H1 (cell line): ENCODE measurements at regions not wholly inside any gene's neighbourhood (a gene's known extent, or its start where the extent isn't known, plus 50 kb on each side); places are given as distances from the start of the nearest gene placed in this dataset.

Source experiments
- CTCF ChIA-PET: fragments of 300-600 bp; sonication (Branson Sonifier 250); formaldehyde crosslinking; loops from one replicate; lab custom pipeline; 2021; ENCODE audit not compliant: partially characterized antibody; lab: Charles Lee
- POLR2A ChIA-PET: fragments of 300-600 bp; sonication (Branson Sonifier 250); formaldehyde crosslinking; loops from one replicate; lab custom pipeline; 2021; ENCODE audit warnings: inconsistent platforms; ENCODE audit not compliant: partially characterized antibody; lab: Charles Lee
- DNase-seq, 2 experiments: peaks; one replicate each; pipeline versions ENCODE4 v3.0.0 to v3.0.0-alpha.2; 2010 to 2022; ENCODE audit warnings: low spot score in 2 of 2, low read depth in 1 of 2, mixed read lengths in 1 of 2
- FAIRE-seq: peaks from 2 replicates; lab custom pipeline; 2011; peaks lifted over from hg19 to GRCh38; lab: Jason Lieb, UNC
- H2AFZ ChIP-seq: 2 replicates; pipeline ENCODE4 v1.8.1; 2012; ENCODE audit warnings: low read length, inconsistent platforms
- H2AK5ac ChIP-seq: 2 replicates; pipeline ENCODE4 v1.6.1; 2013; ENCODE audit warnings: low read depth, low read length
- H2BK120ac ChIP-seq: replicated peaks from 2 replicates; pipeline ENCODE3; 2013; ENCODE audit warnings: low read depth, low read length, inconsistent platforms
- H2BK12ac ChIP-seq: 2 replicates; pipeline ENCODE4 v1.6.1; 2013; ENCODE audit warnings: low read depth, low read length
- H2BK15ac ChIP-seq: 2 replicates; pipeline ENCODE4 v1.6.1; 2013; ENCODE audit warnings: low read length
- H2BK20ac ChIP-seq: 2 replicates; pipeline ENCODE4 v1.6.1; 2013; ENCODE audit warnings: low read length
- H2BK5ac ChIP-seq: 2 replicates; pipeline ENCODE4 v1.6.1; 2013; ENCODE audit warnings: low read depth, low read length
- H3K14ac ChIP-seq: 2 replicates; pipeline ENCODE4 v1.6.1; 2013; ENCODE audit warnings: inconsistent platforms; ENCODE audit not compliant: insufficient read length
- H3K18ac ChIP-seq: 2 replicates; pipeline ENCODE4 v1.6.1; 2013; ENCODE audit warnings: low read length; ENCODE audit errors: extremely low read depth
- H3K23ac ChIP-seq: 2 replicates; pipeline ENCODE4 v1.6.1; 2013; ENCODE audit warnings: inconsistent platforms; ENCODE audit not compliant: insufficient read length
- H3K23me2 ChIP-seq: 2 replicates; pipeline ENCODE4 v1.6.1; 2013; ENCODE audit warnings: low read depth, low read length
- H3K27ac ChIP-seq: 2 replicates; pipeline ENCODE4 v1.6.1; 2011; ENCODE audit warnings: low read depth, low read length, inconsistent platforms
- H3K27me3 ChIP-seq, 4 experiments: replicated peaks in 1 of 4; 1 replicate in 1 of 4; 2 replicates in 3 of 4; pipeline versions ENCODE4 v1.6.1 to v1.8.1; 2011 to 2013; ENCODE audit warnings: low read length in 3 of 4, mild to moderate bottlenecking in 3 of 4, inconsistent platforms in 2 of 4, mixed read lengths in 2 of 4, moderate library complexity in 1 of 4; ENCODE audit not compliant: control insufficient read depth in 3 of 4, insufficient read depth in 3 of 4; ENCODE audit errors: extremely low read depth in 1 of 4
- H3K36me3 ChIP-seq, 4 experiments: 2 replicates each; pipeline versions ENCODE4 v1.6.1 to v1.8.1; 2011 to 2013; ENCODE audit warnings: mild to moderate bottlenecking in 4 of 4, low read length in 3 of 4, moderate library complexity in 2 of 4, control low read depth in 1 of 4, inconsistent platforms in 1 of 4; ENCODE audit not compliant: insufficient read depth in 4 of 4, control insufficient read depth in 2 of 4
- H3K4ac ChIP-seq: replicated peaks from 2 replicates; pipeline ENCODE3; 2013; ENCODE audit warnings: low read length, low read depth, mixed read lengths, inconsistent platforms; ENCODE audit not compliant: insufficient read length
- H3K4me1 ChIP-seq, 4 experiments: replicated peaks in 1 of 4; 1 replicate in 1 of 4; 2 replicates in 3 of 4; pipeline versions ENCODE4 v1.6.1 to v1.8.1; 2011 to 2013; ENCODE audit warnings: low read length in 3 of 4, inconsistent platforms in 2 of 4, mixed read lengths in 1 of 4; ENCODE audit not compliant: insufficient read depth in 4 of 4, control insufficient read depth in 3 of 4
- H3K4me2 ChIP-seq, 2 experiments: 2 replicates each; pipeline versions ENCODE4 v1.6.1 to v1.8.1; 2011 to 2013; ENCODE audit warnings: low read depth in 2 of 2, low read length in 2 of 2, control low read depth in 1 of 2, inconsistent platforms in 1 of 2, mild to moderate bottlenecking in 1 of 2; ENCODE audit not compliant: insufficient read depth in 1 of 2
- H3K4me3 ChIP-seq, 4 experiments: fragments of 200-600, 300-600 bp in 1 of 4; sonication (generic), shearing (Covaris generic), sonication (Bioruptor Twin) in 1 of 4; 2 replicates each; pipeline versions ENCODE4 v1.5.1 to v1.8.1; 2011 to 2016; ENCODE audit warnings: low read length in 4 of 4, low read depth in 3 of 4, control low read depth in 2 of 4, inconsistent platforms in 2 of 4, mild to moderate bottlenecking in 2 of 4, mixed read lengths in 1 of 4, moderate library complexity in 1 of 4; ENCODE audit not compliant: insufficient read depth in 2 of 4; ENCODE audit errors: extremely low read depth in 1 of 4
- H3K56ac ChIP-seq: replicated peaks from 2 replicates; pipeline ENCODE3; 2013; ENCODE audit warnings: low read depth, mild to moderate bottlenecking, mixed read lengths, low read length, inconsistent platforms; ENCODE audit not compliant: insufficient read length
- H3K79me1 ChIP-seq: 2 replicates; pipeline ENCODE4 v1.6.1; 2013; ENCODE audit warnings: low read depth, low read length, control low read depth
- H3K79me2 ChIP-seq, 2 experiments: 2 replicates each; pipeline versions ENCODE4 v1.6.1 to v1.8.1; 2012 to 2013; ENCODE audit warnings: low read length in 2 of 2, mild to moderate bottlenecking in 2 of 2, inconsistent platforms in 1 of 2; ENCODE audit not compliant: insufficient read depth in 2 of 2, control insufficient read depth in 1 of 2
- H3K9ac ChIP-seq, 4 experiments: replicated peaks in 1 of 4; 1 replicate in 1 of 4; 2 replicates in 3 of 4; pipeline versions ENCODE4 v1.6.1 to v1.8.1; 2011 to 2013; ENCODE audit warnings: low read depth in 3 of 4, low read length in 3 of 4, control low read depth in 2 of 4, mild to moderate bottlenecking in 2 of 4, moderate library complexity in 2 of 4, inconsistent platforms in 1 of 4; ENCODE audit errors: extremely low read depth in 1 of 4
- H3K9me3 ChIP-seq, 2 experiments: 2 replicates each; pipeline versions ENCODE4 v1.6.1 to v1.8.1; 2012 to 2013; ENCODE audit warnings: mild to moderate bottlenecking in 2 of 2, moderate library complexity in 2 of 2, control low read depth in 1 of 2, inconsistent platforms in 1 of 2, low read depth in 1 of 2, low read length in 1 of 2, mixed read lengths in 1 of 2; ENCODE audit not compliant: insufficient read depth in 2 of 2
- H4K20me1 ChIP-seq, 2 experiments: replicated peaks in 1 of 2; 2 replicates each; pipeline versions ENCODE3 to v1.8.1; 2011 to 2013; ENCODE audit warnings: inconsistent platforms in 2 of 2, low read length in 2 of 2, mild to moderate bottlenecking in 1 of 2; ENCODE audit not compliant: insufficient read depth in 2 of 2, control insufficient read depth in 1 of 2
- H4K5ac ChIP-seq: 2 replicates; pipeline ENCODE4 v1.6.1; 2013; ENCODE audit warnings: low read length, low read depth, mixed read lengths, inconsistent platforms; ENCODE audit not compliant: insufficient read length
- H4K8ac ChIP-seq: 2 replicates; pipeline ENCODE4 v1.8.0; 2013; ENCODE audit warnings: mild to moderate bottlenecking, moderate library complexity, low read length, inconsistent platforms; ENCODE audit not compliant: insufficient read depth; ENCODE audit errors: extremely low read depth
- H4K91ac ChIP-seq: replicated peaks from 2 replicates; pipeline ENCODE3; 2013; ENCODE audit warnings: low read length, mixed read lengths, inconsistent platforms; ENCODE audit not compliant: insufficient read length
- BRCA1 ChIP-seq: IDR thresholded peaks from 2 replicates; pipeline ENCODE4 v1.6.1; 2012; ENCODE audit warnings: low read depth, low read length, improper control_type of control experiment
- CTBP2 ChIP-seq: IDR thresholded peaks from 2 replicates; pipeline ENCODE4 v1.7.0; 2011; ENCODE audit warnings: borderline replicate concordance, mild to moderate bottlenecking, moderate library complexity, mixed read lengths, low read length; ENCODE audit not compliant: insufficient read depth, insufficient read length
- KDM1A ChIP-seq: fragments of 200-600, 300-600 bp; sonication (generic); IDR thresholded peaks from 2 replicates; pipeline ENCODE4 v1.7.1; 2016; ENCODE audit warnings: mild to moderate bottlenecking, low read length, borderline replicate concordance
- MAFK ChIP-seq: IDR thresholded peaks from 2 replicates; pipeline ENCODE4 v1.6.1; 2012; ENCODE audit warnings: low read depth, mild to moderate bottlenecking, improper control_type of control experiment, low read length
- RBBP5 ChIP-seq: IDR thresholded peaks from 2 replicates; pipeline ENCODE4 v1.7.1; 2012; ENCODE audit warnings: low read depth, mild to moderate bottlenecking, inconsistent platforms, low read length, moderate library complexity, borderline replicate concordance
- RXRA ChIP-seq: IDR thresholded peaks from 2 replicates; pipeline ENCODE4 v1.6.1; 2011; ENCODE audit warnings: low read depth, mild to moderate bottlenecking, low read length, moderate library complexity; ENCODE audit not compliant: insufficient read depth
- SAP30 ChIP-seq: fragments of 300-600 bp; sonication (generic); IDR thresholded peaks from 2 replicates; pipeline ENCODE4 v1.7.1; 2012; ENCODE audit warnings: low read length, moderate library complexity, mild to moderate bottlenecking, inconsistent platforms; ENCODE audit not compliant: insufficient read depth, insufficient replicate concordance
- SIX5 ChIP-seq: IDR thresholded peaks from 2 replicates; pipeline ENCODE4 v1.6.1; 2011; ENCODE audit warnings: mild to moderate bottlenecking, low read depth, low read length
- SP2 ChIP-seq: IDR thresholded peaks from 2 replicates; pipeline ENCODE4 v1.6.1; 2012; ENCODE audit warnings: mild to moderate bottlenecking, low read length, inconsistent platforms
- SUZ12 ChIP-seq: fragments of 200-600 bp; sonication (generic); IDR thresholded peaks from 2 replicates; pipeline ENCODE4 v1.6.1; 2012; ENCODE audit warnings: mild to moderate bottlenecking, inconsistent platforms, low read length, moderate library complexity, mixed read lengths
- TCF12 ChIP-seq: IDR thresholded peaks from 2 replicates; pipeline ENCODE4 v1.6.1; 2011; ENCODE audit warnings: low read depth, mild to moderate bottlenecking, low read length
- WGBS, 2 experiments: shearing (Covaris generic) in 1 of 2; methylation state at CpG; one replicate each; pipeline versions ENCODE4 v1.1.6 to v1.1.7; 2013 to 2015; ENCODE audit warnings: low lambda C conversion rate in 2 of 2, mixed read lengths in 2 of 2, inconsistent platforms in 1 of 2, low coverage in 1 of 2, missing lambda C conversion rate in 1 of 2; ENCODE audit not compliant: insufficient replicate concordance in 2 of 2, insufficient coverage in 1 of 2, insufficient read length in 1 of 2; ENCODE audit errors: extremely low coverage in 1 of 2, missing lambda C conversion rate in 1 of 2; 5-methylcytosine and 5-hydroxymethylcytosine counted together

DNA sequence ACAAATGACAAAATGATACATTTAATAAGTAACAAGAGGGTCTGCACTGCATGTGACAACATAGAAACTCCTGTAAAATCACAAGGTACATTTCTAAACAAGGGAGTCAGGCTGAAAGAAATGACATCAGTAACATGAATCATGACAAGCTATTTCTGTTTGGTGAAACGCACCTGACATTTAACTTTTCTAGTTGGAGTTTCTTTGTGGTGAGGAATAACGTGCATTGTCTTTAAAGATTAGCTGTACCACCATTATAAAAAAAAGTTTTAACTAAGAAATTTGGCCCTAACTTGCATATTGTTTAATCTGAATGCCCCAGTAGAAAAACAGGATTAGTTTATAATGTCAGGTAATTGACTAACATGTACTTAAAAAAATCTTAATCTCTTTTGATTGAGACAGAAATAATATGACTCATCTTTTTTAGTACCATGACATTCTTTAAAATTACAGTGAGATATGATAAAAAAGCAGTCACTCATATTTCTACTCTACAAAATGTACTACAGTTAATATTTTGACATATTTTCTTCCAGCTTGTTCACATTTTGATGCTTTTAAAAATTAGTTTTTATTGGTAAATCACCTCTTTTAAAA, 418.2 kb downstream of the KLF12 start:
- CTCF ChIA-PET: interaction anchor here (1.0 kb wide), 1 partner anchor 52 kb away, joined by 3 read pairs; no protein-coding TSS in a partner anchor
- Histone ChIP-seq H3K18ac (no peak overlapping the region), H3K14ac (no peak overlapping the region), H2AK5ac (no peak overlapping the region), H2BK120ac (no peak overlapping the region), H2BK12ac (no peak overlapping the region), H3K36me3 (no peaks in the 10 kb centered on the region), H4K8ac (no peak overlapping the region), H3K4ac (no peak overlapping the region), H3K23ac (no peak overlapping the region), H2AFZ (no peak overlapping the region), H3K4me1 (peaks cover 0 to 8% (median 4%) of the 10 kb centered on the region in 4 experiments; a peak in 3 of 7 replicates), H3K79me1 (no peaks in the 10 kb centered on the region), H3K9me3 (no peaks in the 10 kb centered on the region), H3K23me2 (no peaks in the 10 kb centered on the region), H4K5ac (no peak overlapping the region), H2BK15ac (no peak overlapping the region), H3K4me2 (no peak overlapping the region), H2BK5ac (no peak overlapping the region), H4K91ac (no peak overlapping the region), H4K20me1 (no peaks in the 10 kb centered on the region), H2BK20ac (no peak overlapping the region), H3K9ac (no peak overlapping the region), H3K27ac (no peak overlapping the region), H3K56ac (no peak overlapping the region), H3K79me2 (no peaks in the 10 kb centered on the region), H3K4me3 (no peak overlapping the region), H3K27me3 (no peaks in the 10 kb centered on the region; a peak in 1 of 7 replicates)
- DNase-seq (no peak), FAIRE-seq (no peak)
- WGBS, 2 experiments: 90% methylated on average over 2 of the region's 2 CpGs; no CpG with 5 or more reads in 1 of the 2 experiments
- TF ChIP-seq MAFK: no peak
- no peak for TF ChIP-seq RXRA
- TF ChIP-seq SIX5: no peak
- no peak for TF ChIP-seq SUZ12
- TF ChIP-seq CTBP2: no peak
- no peak for TF ChIP-seq KDM1A
- TF ChIP-seq RBBP5: no peak
- TF ChIP-seq TCF12: no peak
- TF ChIP-seq SAP30: no peak
- no peak for TF ChIP-seq SP2
- no peak for TF ChIP-seq BRCA1
- POLR2A ChIA-PET: no interaction called here
